ENCODE measurements at regions not wholly inside any gene's neighbourhood (a gene's known extent, or its start where the extent isn't known, plus 50 kb on each side); places are given as distances from the start of the nearest gene placed in this dataset.

GRCh38 chr18:53944721-53945120, 279.7 kb downstream of the MBD2 start:
- TF ChIP-seq CTCF (IDR thresholded peaks at IDR 0.05) = no peak

GRCh38 chr18:53943326-53943860, 281.1 kb downstream of the MBD2 start:
- Histone ChIP-seq H3K4me3 (no peak overlapping the region), H3K9me3 (no peaks in the 10 kb centered on the region), H3K4me1 (no peaks in the 10 kb centered on the region), H3K36me3 (no peaks in the 10 kb centered on the region), H3K27me3 (ENCODE audit: low read depth) (no peaks in the 10 kb centered on the region), H3K27ac (no peak overlapping the region)
- intact Hi-C loops (cut with DNase I) = no loop called here
- ATAC-seq (no peak), DNase-seq (no peak)
- TF ChIP-seq CTCF (IDR thresholded peaks at IDR 0.05) = no peak

More at GRCh38 chr18:53944721-53945120, 279.7 kb downstream of the MBD2 start:
- H3K9me3 ChIP-seq = no peaks in the 10 kb centered on the region
- ATAC-seq (no peak), DNase-seq (no peak)
- H3K27me3 ChIP-seq (ENCODE audit: low read depth) = no peaks in the 10 kb centered on the region
- no peak overlapping the region for H3K27ac ChIP-seq
- intact Hi-C loops (cut with DNase I) = no loop called here
- H3K36me3 ChIP-seq = no peaks in the 10 kb centered on the region
- H3K4me3 ChIP-seq = no peak overlapping the region
- no peaks in the 10 kb centered on the region for H3K4me1 ChIP-seq

- intact Hi-C loops (cut with DNase I) = no loop called here
- Histone ChIP-seq H3K4me1 (no peaks in the 10 kb centered on the region), H3K4me3 (no peak overlapping the region), H3K9me3 (no peaks in the 10 kb centered on the region), H3K36me3 (no peaks in the 10 kb centered on the region), H3K27ac (no peak overlapping the region), H3K27me3 (ENCODE audit: low read depth) (no peaks in the 10 kb centered on the region)
- DNase-seq = no peak
- ATAC-seq = peak; percentile 62 to 70
- no peak for TF ChIP-seq CTCF (IDR thresholded peaks at IDR 0.05)
Observed at GRCh38 chr18:53941601-53942338, 282.7 kb downstream of the MBD2 start.

GRCh38 chr18:53937037-53937436, 287.4 kb downstream of the MBD2 start:
- no peaks in the 10 kb centered on the region for H3K4me1 ChIP-seq
- intact Hi-C loops (cut with DNase I) = no loop called here
- H3K27ac ChIP-seq = no peak overlapping the region
- DNase-seq (no peak), ATAC-seq (no peak)
- TF ChIP-seq CTCF (IDR thresholded peaks at IDR 0.05) = no peak
- H3K4me3 ChIP-seq = no peak overlapping the region
- H3K27me3 ChIP-seq (ENCODE audit: low read depth) = no peaks in the 10 kb centered on the region
- no peaks in the 10 kb centered on the region for H3K36me3 ChIP-seq
- H3K9me3 ChIP-seq = no peaks in the 10 kb centered on the region

- no peak overlapping the region for H3K4me3 ChIP-seq
- DNase-seq (no peak), ATAC-seq (no peak)
- H3K27me3 ChIP-seq (ENCODE audit: low read depth) = no peaks in the 10 kb centered on the region
- no peak for TF ChIP-seq CTCF (IDR thresholded peaks at IDR 0.05)
- no peaks in the 10 kb centered on the region for H3K4me1 ChIP-seq
- no peaks in the 10 kb centered on the region for H3K36me3 ChIP-seq
- H3K9me3 ChIP-seq = no peaks in the 10 kb centered on the region
- intact Hi-C loops (cut with DNase I) = no loop called here
- no peak overlapping the region for H3K27ac ChIP-seq
Observed at GRCh38 chr18:53935803-53936202, 288.7 kb downstream of the MBD2 start.
